Esophagus squamous epithelium (tissue), 5 donors: ENCODE measurements at regions not wholly inside any gene's neighbourhood (a gene's known extent, or its start where the extent isn't known, plus 50 kb on each side); places are given as distances from the start of the nearest gene placed in this dataset.

Source experiments
- DNase-seq: peaks from one replicate; lab custom pipeline; 2025; lab: John Stamatoyannopoulos, UW
- H3K27ac ChIP-seq, 4 donors: fragments of 200-600 bp; sonication (generic); one replicate each; pipeline ENCODE4 v1.5.1; 2016 to 2019; ENCODE audit warnings: mild to moderate bottlenecking in 1 of 4
- H3K27me3 ChIP-seq, 4 donors: fragments of 200-600 bp; sonication (generic); 1 replicate in 3 of 4; 2 replicates in 1 of 4; pipeline versions ENCODE4 v1.5.1 to v1.6.0; 2017 to 2021; ENCODE audit warnings: antibody characterized with exemption in 1 of 4
- H3K36me3 ChIP-seq, 3 donors: fragments of 200-600 bp; sonication (generic); one replicate each; pipeline ENCODE4 v1.5.1; 2016 to 2019
- H3K4me1 ChIP-seq, 3 donors: fragments of 200-600 bp; sonication (generic); one replicate each; pipeline ENCODE4 v1.5.1; 2017 to 2019
- H3K4me3 ChIP-seq, 4 donors: fragments of 200-600 bp; sonication (generic); 1 replicate in 3 of 4; 2 replicates in 1 of 4; pipeline ENCODE4 v1.5.1; 2016 to 2019; ENCODE audit warnings: mild to moderate bottlenecking in 2 of 4, moderate library complexity in 1 of 4
- H3K9me3 ChIP-seq, 3 donors: fragments of 200-600 bp; sonication (generic); one replicate each; pipeline ENCODE4 v1.5.1; 2016 to 2019
- CTCF ChIP-seq, 6 experiments: fragments of 450-650 bp in 4 of 6; fragments of 200-600 bp in 2 of 6; sonication (generic) in 2 of 6; IDR thresholded peaks; one replicate each; pipeline ENCODE4 v1.5.1; 2016 to 2019; ENCODE audit warnings: antibody characterized with exemption in 6 of 6, mild to moderate bottlenecking in 4 of 6, moderate library complexity in 4 of 6
- POLR2A ChIP-seq, 4 donors: fragments of 450-650 bp; IDR thresholded peaks; one replicate each; pipeline ENCODE4 v1.6.1; 2017; ENCODE audit warnings: antibody characterized with exemption in 4 of 4, mild to moderate bottlenecking in 4 of 4, moderate library complexity in 3 of 4
- WGBS, 2 donors: methylation state at CpG; one replicate each; pipeline ENCODE4 v1.1.5; 2018; 5-methylcytosine and 5-hydroxymethylcytosine counted together
- intact Hi-C: fragments of 100-400 bp; cut with DNase I; formaldehyde crosslinking; loops from one replicate; pipeline ENCODE4 v1.15.0; 2022
- donor health status: DM: yes; HTN: yes; CAD: no.

GRCh38 chr5:168031614-168032013 lies 259.8 kb upstream of the WWC1 start:
- Histone ChIP-seq H3K4me1 (no peaks in the 10 kb centered on the region), H3K9me3 (no peaks in the 10 kb centered on the region), H3K4me3 (no peak overlapping the region), H3K27ac (no peak overlapping the region), H3K27me3 (no peaks in the 10 kb centered on the region), H3K36me3 (no peaks in the 10 kb centered on the region)
- no peak for TF ChIP-seq POLR2A (IDR thresholded peaks at IDR 0.05)
- TF ChIP-seq CTCF (IDR thresholded peaks at IDR 0.05): no peak
- no peak for DNase-seq
- 86 to 94% methylated on average over 1 of the region's 1 CpG for WGBS, 2 donors
- intact Hi-C loops: no loop called here

- no peak overlapping the region for H3K27ac ChIP-seq
- H3K9me3 ChIP-seq: no peaks in the 10 kb centered on the region
- H3K4me1 ChIP-seq: no peaks in the 10 kb centered on the region
- intact Hi-C loops: no loop called here
- TF ChIP-seq POLR2A (IDR thresholded peaks at IDR 0.05) (no peak), CTCF (IDR thresholded peaks at IDR 0.05) (no peak)
- 72 to 80% methylated on average over 13 of the region's 13 CpGs for WGBS, 2 donors
- H3K4me3 ChIP-seq: no peak overlapping the region
- H3K27me3 ChIP-seq: no peaks in the 10 kb centered on the region
- no peak for DNase-seq
- no peaks in the 10 kb centered on the region for H3K36me3 ChIP-seq
Measured at GRCh38 chr5:168039039-168039438, 252.4 kb upstream of the WWC1 start.

GRCh38 chr5:168039566-168040248 lies 251.7 kb upstream of the WWC1 start:
- no peak overlapping the region for H3K27ac ChIP-seq
- no peaks in the 10 kb centered on the region for H3K4me1 ChIP-seq
- H3K9me3 ChIP-seq: no peaks in the 10 kb centered on the region
- 82 to 88% methylated on average over 10 to 11 of the region's 13 CpGs for WGBS, 2 donors
- intact Hi-C loops: loop anchor here (10.0 kb wide), 1 partner anchor 315 kb away; no protein-coding TSS in a partner anchor
- no peaks in the 10 kb centered on the region for H3K27me3 ChIP-seq
- no peak overlapping the region for H3K4me3 ChIP-seq
- no peaks in the 10 kb centered on the region for H3K36me3 ChIP-seq
- no peak for TF ChIP-seq CTCF (IDR thresholded peaks at IDR 0.05)
- TF ChIP-seq POLR2A (IDR thresholded peaks at IDR 0.05): no peak
- DNase-seq: no peak

GRCh38 chr5:168041583-168041982 lies 249.9 kb upstream of the WWC1 start:
- H3K27me3 ChIP-seq: no peaks in the 10 kb centered on the region
- TF ChIP-seq CTCF (IDR thresholded peaks at IDR 0.05): no peak
- no peak for TF ChIP-seq POLR2A (IDR thresholded peaks at IDR 0.05)
- intact Hi-C loops: loop anchor here (10.0 kb wide), 1 partner anchor 317 kb away; no protein-coding TSS in a partner anchor

GRCh38 chr5:168042284-168043068 lies 249.0 kb upstream of the WWC1 start:
- no peak overlapping the region for H3K4me3 ChIP-seq
- H3K4me1 ChIP-seq: peaks cover 0 to 5% (median 0%) of the 10 kb centered on the region in 3 donors
- intact Hi-C loops: loop anchor here (10.0 kb wide), 1 partner anchor 318 kb away; no protein-coding TSS in a partner anchor
- DNase-seq: no peak
- TF ChIP-seq POLR2A (IDR thresholded peaks at IDR 0.05) (no peak), CTCF (IDR thresholded peaks at IDR 0.05) (no peak)
- no peaks in the 10 kb centered on the region for H3K36me3 ChIP-seq
- no peak overlapping the region for H3K27ac ChIP-seq
- H3K27me3 ChIP-seq: no peaks in the 10 kb centered on the region
- H3K9me3 ChIP-seq: no peaks in the 10 kb centered on the region
- 58 to 67% methylated on average over 8 to 12 of the region's 12 CpGs for WGBS, 2 donors

More at GRCh38 chr5:168041583-168041982, 249.9 kb upstream of the WWC1 start:
- DNase-seq: no peak
- no peaks in the 10 kb centered on the region for H3K4me1 ChIP-seq
- no peak overlapping the region for H3K4me3 ChIP-seq
- WGBS, 2 donors: 59 to 62% methylated on average over 2 of the region's 2 CpGs
- H3K36me3 ChIP-seq: no peaks in the 10 kb centered on the region
- H3K9me3 ChIP-seq: no peaks in the 10 kb centered on the region
- H3K27ac ChIP-seq: no peak overlapping the region
